CD14-positive monocyte (primary cell): ENCODE measurements at regions not wholly inside any gene's neighbourhood (a gene's known extent, or its start where the extent isn't known, plus 50 kb on each side); places are given as distances from the start of the nearest gene placed in this dataset.
"Not testable (repeated sequence)": the region's sequence is repeated elsewhere in the genome, so short reads cannot be mapped to it uniquely, and the experiment has no call there.

Experiments
- DNase-seq, 3 donors: peaks; one replicate each; pipeline ENCODE4 v3.0.0-alpha.2; 2011 to 2022
- H2AFZ ChIP-seq: 2 replicates; pipeline ENCODE4 v1.6.0; 2012; ENCODE audit warnings: mild to moderate bottlenecking, low read depth, low read length, inconsistent platforms; ENCODE audit not compliant: insufficient read depth, poor library complexity, severe bottlenecking
- H3K27ac ChIP-seq, 2 donors: 1 replicate in 1 of 2; 2 replicates in 1 of 2; pipeline ENCODE4 v1.5.1; 2012 to 2013; ENCODE audit warnings: low read length in 2 of 2, control low read depth in 1 of 2, inconsistent platforms in 1 of 2, low read depth in 1 of 2, mild to moderate bottlenecking in 1 of 2
- H3K27me3 ChIP-seq, 2 donors: one replicate each; pipeline versions ENCODE4 v1.6.0 to v1.6.1; 2011 to 2013; ENCODE audit warnings: low read length in 2 of 2; ENCODE audit not compliant: control insufficient read depth in 2 of 2, insufficient read depth in 2 of 2
- H3K36me3 ChIP-seq, 2 donors: replicated peaks in 1 of 2; 1 replicate in 1 of 2; 2 replicates in 1 of 2; pipeline versions ENCODE4 v1.5.1 to v1.6.1; 2012 to 2013; ENCODE audit warnings: low read length in 2 of 2, control low read depth in 1 of 2, inconsistent platforms in 1 of 2, mild to moderate bottlenecking in 1 of 2; ENCODE audit not compliant: insufficient read depth in 2 of 2, control insufficient read depth in 1 of 2
- H3K4me1 ChIP-seq, 2 donors: 1 replicate in 1 of 2; 2 replicates in 1 of 2; pipeline versions ENCODE4 v1.5.1 to v1.6.1; 2012 to 2013; ENCODE audit warnings: low read length in 2 of 2, control low read depth in 1 of 2, inconsistent platforms in 1 of 2, mild to moderate bottlenecking in 1 of 2, moderate library complexity in 1 of 2; ENCODE audit not compliant: insufficient read depth in 2 of 2, control insufficient read depth in 1 of 2
- H3K4me2 ChIP-seq: replicated peaks from 2 replicates; pipeline ENCODE3; 2012; ENCODE audit warnings: low read length, moderate library complexity, mild to moderate bottlenecking; ENCODE audit not compliant: poor library complexity, severe bottlenecking; ENCODE audit errors: extremely low read depth
- H3K4me3 ChIP-seq, 3 experiments: fragments of 200-600 bp in 1 of 3; sonication (generic) in 1 of 3; replicated peaks in 1 of 3; 1 replicate in 2 of 3; 2 replicates in 1 of 3; pipeline ENCODE4 v1.5.1; 2011 to 2013; ENCODE audit warnings: low read length in 3 of 3, mild to moderate bottlenecking in 3 of 3, control low read depth in 2 of 3, low read depth in 2 of 3, inconsistent platforms in 1 of 3, moderate library complexity in 1 of 3
- H3K79me2 ChIP-seq: 2 replicates; pipeline ENCODE4 v1.6.0; 2012; ENCODE audit warnings: mild to moderate bottlenecking, control low read depth, inconsistent platforms, low read length, moderate library complexity; ENCODE audit not compliant: insufficient read depth
- H3K9ac ChIP-seq: 2 replicates; pipeline ENCODE4 v1.6.0; 2017; ENCODE audit warnings: low read length, mild to moderate bottlenecking; ENCODE audit not compliant: insufficient read depth, poor library complexity, severe bottlenecking
- H3K9me3 ChIP-seq, 2 donors: replicated peaks in 1 of 2; 1 replicate in 1 of 2; 2 replicates in 1 of 2; pipeline versions ENCODE4 v1.5.1 to v1.6.1; 2012 to 2013; ENCODE audit warnings: low read length in 2 of 2, control low read depth in 1 of 2; ENCODE audit not compliant: control insufficient read depth in 1 of 2, insufficient read depth in 1 of 2
- H4K20me1 ChIP-seq: 2 replicates; pipeline ENCODE4 v1.6.0; 2012; ENCODE audit warnings: mild to moderate bottlenecking, low read length, control low read depth, moderate library complexity; ENCODE audit not compliant: insufficient read depth
- H3K27ac Mint-ChIP-seq, 7 donors: one replicate each; pipeline ENCODE4 v1.8.0; 2020; ENCODE audit warnings: mild to moderate bottlenecking in 7 of 7, mixed read lengths in 7 of 7, moderate library complexity in 6 of 7, inconsistent platforms in 2 of 7
- H3K27me3 Mint-ChIP-seq, 3 donors: one replicate each; pipeline ENCODE4 v1.8.0; 2021 to 2022; ENCODE audit warnings: low read depth in 3 of 3, mild to moderate bottlenecking in 3 of 3, mixed read lengths in 3 of 3, moderate library complexity in 3 of 3, inconsistent platforms in 1 of 3
- H3K36me3 Mint-ChIP-seq, 2 donors: one replicate each; pipeline ENCODE4 v1.8.0; 2020; ENCODE audit warnings: mixed read lengths in 2 of 2, inconsistent platforms in 1 of 2, mild to moderate bottlenecking in 1 of 2
- H3K4me1 Mint-ChIP-seq: one replicate; pipeline ENCODE4 v1.8.0; 2020; ENCODE audit warnings: mild to moderate bottlenecking, mixed read lengths
- H3K4me3 Mint-ChIP-seq, 2 donors: one replicate each; pipeline ENCODE4 v1.8.0; 2020; ENCODE audit warnings: mild to moderate bottlenecking in 2 of 2, mixed read lengths in 2 of 2, moderate library complexity in 1 of 2
- H3K9me3 Mint-ChIP-seq, 7 donors: one replicate each; pipeline ENCODE4 v1.8.0; 2020 to 2022; ENCODE audit warnings: mixed read lengths in 7 of 7, mild to moderate bottlenecking in 6 of 7, moderate library complexity in 6 of 7, inconsistent platforms in 2 of 7
- CTCF ChIP-seq: fragments of 200-600 bp; IDR thresholded peaks from one replicate; pipeline ENCODE4 v1.8.0; 2022; ENCODE audit warnings: antibody characterized with exemption, mild to moderate bottlenecking
- WGBS: methylation state at CpG from one replicate; pipeline ENCODE4 v1.1.5; 2013; ENCODE audit warnings: missing lambda C conversion rate; ENCODE audit not compliant: insufficient coverage; 5-methylcytosine and 5-hydroxymethylcytosine counted together
- intact Hi-C, 2 donors: fragments of 100-400 bp; cut with micrococcal nuclease; formaldehyde crosslinking; loops; one replicate each; pipeline versions ENCODE4 v1.15.0 to v1.15.1; 2023

- Mint-ChIP-seq H3K36me3 (no peaks in the 10 kb centered on the region), H3K4me1 (no peaks in the 10 kb centered on the region), H3K4me3 (no peak overlapping the region), H3K27me3 (no peaks in the 10 kb centered on the region), H3K27ac (no peak overlapping the region), H3K9me3 (peaks cover 0 to 18% (median 3%) of the 10 kb centered on the region in 7 donors)
- DNase-seq, result no peak
- intact Hi-C loops, result no loop called here
- no peaks in the 10 kb centered on the region for H3K4me1 ChIP-seq
- no peak overlapping the region for H3K9ac ChIP-seq
- H3K4me2 ChIP-seq, result no peak overlapping the region
- H3K36me3 ChIP-seq, result no peaks in the 10 kb centered on the region
- H3K27me3 ChIP-seq, result no peaks in the 10 kb centered on the region
- no peak overlapping the region for H3K27ac ChIP-seq
- no peak overlapping the region for H3K4me3 ChIP-seq
- peaks cover 0 to 5% of the 10 kb centered on the region in 2 donors for H3K9me3 ChIP-seq
- no peaks in the 10 kb centered on the region for H4K20me1 ChIP-seq
- no peak overlapping the region for H2AFZ ChIP-seq
- H3K79me2 ChIP-seq, result no peaks in the 10 kb centered on the region
- TF ChIP-seq CTCF, result no peak
Measured at GRCh38 chr9:25804856-25805255, 126.6 kb upstream of the TUSC1 start.

DNA sequence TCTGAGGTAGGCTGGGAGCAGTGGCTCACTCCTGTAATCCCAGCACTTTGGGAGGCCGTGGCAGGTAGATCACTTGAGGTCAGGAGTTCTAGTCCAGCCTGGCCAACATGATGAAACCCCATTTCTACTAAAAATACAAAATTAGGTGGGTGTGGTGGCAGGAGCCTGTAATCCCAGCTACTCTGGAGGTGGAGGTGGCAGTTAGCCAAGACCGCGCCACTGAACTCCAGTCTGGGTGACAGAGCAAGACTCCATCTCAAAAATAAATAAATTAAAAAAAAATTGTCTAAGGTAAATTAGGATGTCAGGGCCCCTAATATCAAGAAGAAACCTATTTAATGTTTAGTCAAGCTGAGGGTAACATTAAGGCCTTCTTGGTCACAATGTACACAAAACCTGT lies 123.7 kb upstream of the TUSC1 start:
- H3K79me2 ChIP-seq, H3K4me2 ChIP-seq, H3K27me3 ChIP-seq, H4K20me1 ChIP-seq, H3K9ac ChIP-seq, H3K27me3 Mint-ChIP-seq, H3K27ac ChIP-seq, H3K9me3 ChIP-seq, H3K27ac Mint-ChIP-seq, H3K36me3 Mint-ChIP-seq, H3K4me1 Mint-ChIP-seq, H3K4me3 Mint-ChIP-seq, DNase-seq, H3K4me1 ChIP-seq, H2AFZ ChIP-seq, intact Hi-C loops, H3K36me3 ChIP-seq, H3K4me3 ChIP-seq: not testable (repeated sequence)
- H3K9me3 Mint-ChIP-seq, result peaks cover 0 to 16% (median 5%) of the 10 kb centered on the region in 7 donors
- WGBS, result no CpG with 5 or more reads among the region's 3 CpGs
